ENCODE measurements at regions not wholly inside any gene's neighbourhood (a gene's known extent, or its start where the extent isn't known, plus 50 kb on each side); places are given as distances from the start of the nearest gene placed in this dataset.
A peak's percentile ranks its signal among the peaks of the same experiment; 100 is the strongest.

DNA sequence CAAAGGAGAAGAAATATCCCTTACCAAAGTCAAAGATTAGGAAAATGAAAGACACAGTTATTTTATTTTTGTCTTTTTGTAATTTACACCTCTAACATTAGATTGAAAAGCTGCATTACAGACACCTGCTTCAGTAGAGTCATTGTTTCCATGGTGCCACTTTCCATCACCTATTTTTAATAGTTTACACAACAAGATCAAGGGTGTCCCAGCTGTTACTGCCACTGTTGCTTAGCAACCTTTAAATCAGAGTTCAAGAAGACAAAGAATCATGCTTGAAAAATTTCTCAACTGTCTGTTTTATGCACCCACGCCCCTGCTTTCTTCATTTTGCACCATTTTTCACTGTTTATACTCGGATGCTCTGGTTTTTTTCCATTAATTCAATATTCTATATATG, 668.2 kb upstream of the GJE1 start:
- Histone ChIP-seq H2AFZ (ENCODE audit: low read depth, low read length) (no peak overlapping the region), H3K36me3 (ENCODE audit: control insufficient read depth, insufficient read depth, low read length) (no peaks in the 10 kb centered on the region), H3K9me3 (replicated peaks; ENCODE audit: control insufficient read depth, insufficient read depth, low read depth, low read length) (no peaks in the 10 kb centered on the region), H3K4me2 (ENCODE audit: insufficient read depth, low read length) (no peak overlapping the region), H3K4me3 (no peak overlapping the region), H3K9ac (ENCODE audit: insufficient read depth in 1 of 2, low read depth in 2 of 2, low read length in 2 of 2) (no peak overlapping the region), H3K79me2 (ENCODE audit: control insufficient read depth, insufficient read depth, low read length) (no peaks in the 10 kb centered on the region), H3K4me1 (replicated peaks in 1 of 2; ENCODE audit: control insufficient read depth in 2 of 2, insufficient read depth in 2 of 2, low read length in 2 of 2) (no peaks in the 10 kb centered on the region), H3K27me3 (ENCODE audit: control insufficient read depth in 2 of 2, insufficient read depth in 2 of 2, low read length in 2 of 2) (no peaks in the 10 kb centered on the region), H3K27ac (ENCODE audit: extremely low read depth, low read depth, low read length) (no peak overlapping the region), H4K20me1 (replicated peaks; ENCODE audit: control insufficient read depth, insufficient read depth, low read length) (no peaks in the 10 kb centered on the region), H3K9me1 (ENCODE audit: control insufficient read depth, insufficient read depth, low read length) (no peaks in the 10 kb centered on the region)
- ATAC-seq (no peak), FAIRE-seq (no peak), DNase-seq (ENCODE audit: extremely low read depth in 1 of 4, low spot score in 3 of 4) (no peak)
- no TSS peak for BruUV-seq (replicated peaks)
- WGBS (ENCODE audit: insufficient coverage, low coverage, missing lambda C conversion rate) = 0% methylated on average over 2 of the region's 2 CpGs
- intact Hi-C loops (cut with micrococcal nuclease) (no loop called here), in situ Hi-C loops (cut with MboI) (no loop called here)
- TF ChIP-seq MCM7 (IDR thresholded peaks at IDR 0.05) (no peak), RFX1 (IDR thresholded peaks at IDR 0.05) (peak; percentile 37)
- ChIA-PET POLR2A (no interaction called here), CTCF (ENCODE audit: low intra/inter-chr PET ratio) (no interaction called here)

DNA sequence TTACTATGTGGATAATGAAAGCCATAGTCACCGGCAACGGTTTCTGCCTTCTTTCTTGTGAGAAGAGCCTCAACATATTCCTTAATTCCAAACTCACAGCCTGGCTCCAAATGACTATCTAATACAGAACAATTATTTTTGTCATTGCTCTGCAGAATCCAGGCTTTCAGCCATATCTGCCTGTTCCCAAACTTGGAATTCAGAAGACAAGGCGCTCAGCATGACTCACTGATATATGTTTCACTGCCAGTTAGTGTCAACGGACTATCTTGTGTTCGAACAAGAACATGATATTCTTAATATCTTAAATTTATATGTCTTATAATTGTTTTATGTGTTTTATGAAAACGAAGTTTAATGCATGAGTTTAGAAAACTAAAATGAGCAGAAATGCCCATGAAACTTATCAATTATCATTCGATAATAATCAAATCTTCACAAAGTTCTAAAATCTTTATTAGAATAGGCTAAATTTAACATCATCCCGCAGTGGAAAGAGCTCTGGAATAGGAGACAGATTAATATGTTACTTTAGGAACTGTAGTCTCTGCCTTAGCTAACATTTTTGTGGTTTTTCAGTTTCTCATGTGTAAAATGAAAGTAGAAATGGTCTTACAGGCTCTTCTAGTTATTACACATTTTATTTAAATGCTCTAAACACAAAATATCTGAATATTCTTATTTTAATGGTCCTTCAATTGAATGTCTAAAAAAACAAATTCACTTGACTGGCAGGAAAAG, 669.3 kb upstream of the GJE1 start:
- H3K79me2 ChIP-seq (ENCODE audit: control insufficient read depth, insufficient read depth, low read length) = no peaks in the 10 kb centered on the region
- no peaks in the 10 kb centered on the region for H4K20me1 ChIP-seq (replicated peaks; ENCODE audit: control insufficient read depth, insufficient read depth, low read length)
- no peaks in the 10 kb centered on the region for H3K9me3 ChIP-seq (replicated peaks; ENCODE audit: control insufficient read depth, insufficient read depth, low read depth, low read length)
- no peak overlapping the region for H2AFZ ChIP-seq (ENCODE audit: low read depth, low read length)
- H3K27me3 ChIP-seq (ENCODE audit: control insufficient read depth in 2 of 2, insufficient read depth in 2 of 2, low read length in 2 of 2) = no peaks in the 10 kb centered on the region
- ChIA-PET POLR2A (no interaction called here), CTCF (ENCODE audit: low intra/inter-chr PET ratio) (no interaction called here)
- ATAC-seq = no peak
- H3K36me3 ChIP-seq (ENCODE audit: control insufficient read depth, insufficient read depth, low read length) = no peaks in the 10 kb centered on the region
- intact Hi-C loops (cut with micrococcal nuclease) = no loop called here
- H3K9ac ChIP-seq (ENCODE audit: insufficient read depth in 1 of 2, low read depth in 2 of 2, low read length in 2 of 2) = no peak overlapping the region
- no TSS peak for BruUV-seq (replicated peaks)
- in situ Hi-C loops (cut with MboI) = no loop called here
- H3K4me3 ChIP-seq = no peak overlapping the region
- no peaks in the 10 kb centered on the region for H3K4me1 ChIP-seq (replicated peaks in 1 of 2; ENCODE audit: control insufficient read depth in 2 of 2, insufficient read depth in 2 of 2, low read length in 2 of 2)
- no peak overlapping the region for H3K27ac ChIP-seq (ENCODE audit: extremely low read depth, low read depth, low read length)
- no peak for DNase-seq (ENCODE audit: extremely low read depth in 1 of 4, low spot score in 3 of 4)
- H3K4me2 ChIP-seq (ENCODE audit: insufficient read depth, low read length) = no peak overlapping the region
- 2% methylated on average over 8 of the region's 8 CpGs for WGBS (ENCODE audit: insufficient coverage, low coverage, missing lambda C conversion rate)
- H3K9me1 ChIP-seq (ENCODE audit: control insufficient read depth, insufficient read depth, low read length) = no peaks in the 10 kb centered on the region
- FAIRE-seq = no peak
- TF ChIP-seq ZNF583 (CRISPR knock-in tag; IDR thresholded peaks at IDR 0.05) = no peak
- TF ChIP-seq, protein P1, sequence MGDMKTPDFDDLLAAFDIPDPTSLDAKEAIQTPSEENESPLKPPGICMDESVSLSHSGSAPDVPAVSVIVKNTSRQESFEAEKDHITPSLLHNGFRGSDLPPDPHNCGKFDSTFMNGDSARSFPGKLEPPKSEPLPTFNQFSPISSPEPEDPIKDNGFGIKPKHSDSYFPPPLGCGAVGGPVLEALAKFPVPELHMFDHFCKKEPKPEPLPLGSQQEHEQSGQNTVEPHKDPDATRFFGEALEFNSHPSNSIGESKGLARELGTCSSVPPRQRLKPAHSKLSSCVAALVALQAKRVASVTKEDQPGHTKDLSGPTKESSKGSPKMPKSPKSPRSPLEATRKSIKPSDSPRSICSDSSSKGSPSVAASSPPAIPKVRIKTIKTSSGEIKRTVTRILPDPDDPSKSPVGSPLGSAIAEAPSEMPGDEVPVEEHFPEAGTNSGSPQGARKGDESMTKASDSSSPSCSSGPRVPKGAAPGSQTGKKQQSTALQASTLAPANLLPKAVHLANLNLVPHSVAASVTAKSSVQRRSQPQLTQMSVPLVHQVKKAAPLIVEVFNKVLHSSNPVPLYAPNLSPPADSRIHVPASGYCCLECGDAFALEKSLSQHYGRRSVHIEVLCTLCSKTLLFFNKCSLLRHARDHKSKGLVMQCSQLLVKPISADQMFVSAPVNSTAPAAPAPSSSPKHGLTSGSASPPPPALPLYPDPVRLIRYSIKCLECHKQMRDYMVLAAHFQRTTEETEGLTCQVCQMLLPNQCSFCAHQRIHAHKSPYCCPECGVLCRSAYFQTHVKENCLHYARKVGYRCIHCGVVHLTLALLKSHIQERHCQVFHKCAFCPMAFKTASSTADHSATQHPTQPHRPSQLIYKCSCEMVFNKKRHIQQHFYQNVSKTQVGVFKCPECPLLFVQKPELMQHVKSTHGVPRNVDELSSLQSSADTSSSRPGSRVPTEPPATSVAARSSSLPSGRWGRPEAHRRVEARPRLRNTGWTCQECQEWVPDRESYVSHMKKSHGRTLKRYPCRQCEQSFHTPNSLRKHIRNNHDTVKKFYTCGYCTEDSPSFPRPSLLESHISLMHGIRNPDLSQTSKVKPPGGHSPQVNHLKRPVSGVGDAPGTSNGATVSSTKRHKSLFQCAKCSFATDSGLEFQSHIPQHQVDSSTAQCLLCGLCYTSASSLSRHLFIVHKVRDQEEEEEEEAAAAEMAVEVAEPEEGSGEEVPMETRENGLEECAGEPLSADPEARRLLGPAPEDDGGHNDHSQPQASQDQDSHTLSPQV (IDR thresholded peaks at IDR 0.05) = no peak
- TF ChIP-seq, protein P2, sequence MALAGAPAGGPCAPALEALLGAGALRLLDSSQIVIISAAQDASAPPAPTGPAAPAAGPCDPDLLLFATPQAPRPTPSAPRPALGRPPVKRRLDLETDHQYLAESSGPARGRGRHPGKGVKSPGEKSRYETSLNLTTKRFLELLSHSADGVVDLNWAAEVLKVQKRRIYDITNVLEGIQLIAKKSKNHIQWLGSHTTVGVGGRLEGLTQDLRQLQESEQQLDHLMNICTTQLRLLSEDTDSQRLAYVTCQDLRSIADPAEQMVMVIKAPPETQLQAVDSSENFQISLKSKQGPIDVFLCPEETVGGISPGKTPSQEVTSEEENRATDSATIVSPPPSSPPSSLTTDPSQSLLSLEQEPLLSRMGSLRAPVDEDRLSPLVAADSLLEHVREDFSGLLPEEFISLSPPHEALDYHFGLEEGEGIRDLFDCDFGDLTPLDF (CRISPR knock-in tag; IDR thresholded peaks at IDR 0.05) = no peak
- TF ChIP-seq, protein P3, sequence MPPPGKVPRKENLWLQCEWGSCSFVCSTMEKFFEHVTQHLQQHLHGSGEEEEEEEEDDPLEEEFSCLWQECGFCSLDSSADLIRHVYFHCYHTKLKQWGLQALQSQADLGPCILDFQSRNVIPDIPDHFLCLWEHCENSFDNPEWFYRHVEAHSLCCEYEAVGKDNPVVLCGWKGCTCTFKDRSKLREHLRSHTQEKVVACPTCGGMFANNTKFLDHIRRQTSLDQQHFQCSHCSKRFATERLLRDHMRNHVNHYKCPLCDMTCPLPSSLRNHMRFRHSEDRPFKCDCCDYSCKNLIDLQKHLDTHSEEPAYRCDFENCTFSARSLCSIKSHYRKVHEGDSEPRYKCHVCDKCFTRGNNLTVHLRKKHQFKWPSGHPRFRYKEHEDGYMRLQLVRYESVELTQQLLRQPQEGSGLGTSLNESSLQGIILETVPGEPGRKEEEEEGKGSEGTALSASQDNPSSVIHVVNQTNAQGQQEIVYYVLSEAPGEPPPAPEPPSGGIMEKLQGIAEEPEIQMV (tag; conservative IDR thresholded peaks at IDR 0.05; ENCODE audit: low read depth) = no peak
- TF ChIP-seq ZNF347 (CRISPR knock-in tag; IDR thresholded peaks at IDR 0.05; ENCODE audit: low read depth) = no peak
- TF ChIP-seq ZNF586 (CRISPR knock-in tag; conservative IDR thresholded peaks at IDR 0.05) = no peak
- no peak for TF ChIP-seq RBFOX2 (IDR thresholded peaks at IDR 0.05; ENCODE audit: low read depth, low read length)
- TF ChIP-seq BRD4 (IDR thresholded peaks at IDR 0.05) = no peak

All from K562 (cell line).